Stimulated activated CD8-positive, alpha-beta memory T cell treated with anti-CD3 and anti-CD28 coated beads, Interleukin-4, amount 100 ng/mL, for 48 hours (primary cell): ENCODE measurements at regions not wholly inside any gene's neighbourhood (a gene's known extent, or its start where the extent isn't known, plus 50 kb on each side); places are given as distances from the start of the nearest gene placed in this dataset.
"Not testable (repeated sequence)": the region's sequence is repeated elsewhere in the genome, so short reads cannot be mapped to it uniquely, and the experiment has no call there.

Experiments
- DNase-seq: peaks from one replicate; pipeline ENCODE4 v3.0.0-alpha.2; 2020

- no peak for DNase-seq
Measured at GRCh38 chr12:67716817-67717216, 68.3 kb downstream of the DYRK2 start.

- DNase-seq: not testable (repeated sequence)
Measured at GRCh38 chr12:67719303-67719702, 70.8 kb downstream of the DYRK2 start.

GRCh38 chr12:67720351-67720856 lies 71.9 kb downstream of the DYRK2 start:
- no peak for DNase-seq

- DNase-seq: no peak
Measured at GRCh38 chr12:67721248-67721647, 72.7 kb downstream of the DYRK2 start.

- DNase-seq: no peak
Measured at GRCh38 chr12:67722296-67722695, 73.8 kb downstream of the DYRK2 start.

- DNase-seq: no peak
Measured at GRCh38 chr12:67726868-67727267, 78.3 kb downstream of the DYRK2 start.

- DNase-seq: no peak
Measured at GRCh38 chr12:67727702-67728666, 79.4 kb downstream of the DYRK2 start.

GRCh38 chr12:67732857-67733256 lies 84.3 kb downstream of the DYRK2 start:
- DNase-seq: no peak

GRCh38 chr12:67735868-67736267 lies 87.3 kb downstream of the DYRK2 start:
- no peak for DNase-seq

- no peak for DNase-seq
Measured at GRCh38 chr12:67740711-67741110, 92.2 kb downstream of the DYRK2 start.

GRCh38 chr12:67741270-67741669 lies 92.7 kb downstream of the DYRK2 start:
- no peak for DNase-seq

- no peak for DNase-seq
Measured at GRCh38 chr12:67742461-67742860, 93.9 kb downstream of the DYRK2 start.

GRCh38 chr12:67747869-67748742 lies 99.6 kb downstream of the DYRK2 start:
- DNase-seq: no peak

GRCh38 chr12:67748743-67749040 lies 100.1 kb downstream of the DYRK2 start:
- no peak for DNase-seq

- DNase-seq: no peak
Measured at GRCh38 chr12:67750513-67751183, 102.1 kb downstream of the DYRK2 start.

- DNase-seq: no peak
Measured at GRCh38 chr12:67751381-67751928, 102.9 kb downstream of the DYRK2 start.

- DNase-seq: no peak
Measured at GRCh38 chr12:67752226-67752732, 103.7 kb downstream of the DYRK2 start.

- DNase-seq: no peak
Measured at GRCh38 chr12:67754933-67755697, 106.6 kb downstream of the DYRK2 start.

GRCh38 chr12:67757651-67758050 lies 109.1 kb downstream of the DYRK2 start:
- DNase-seq: no peak

- no peak for DNase-seq
Measured at GRCh38 chr12:67758119-67758518, 109.6 kb downstream of the DYRK2 start.

GRCh38 chr12:67758521-67758920 lies 110.0 kb downstream of the DYRK2 start:
- no peak for DNase-seq

GRCh38 chr12:67759829-67760228 lies 111.3 kb downstream of the DYRK2 start:
- DNase-seq: peak; percentile 27
